ENCODE measurements at regions not wholly inside any gene's neighbourhood (a gene's known extent, or its start where the extent isn't known, plus 50 kb on each side); places are given as distances from the start of the nearest gene placed in this dataset.
"Not testable (repeated sequence)": the region's sequence is repeated elsewhere in the genome, so short reads cannot be mapped to it uniquely, and the experiment has no call there.

GRCh38 chr1:181947441-181947840 is 114.1 kb downstream of the ZNF648 start:
- no peak for DNase-seq

- peak; percentile 51 to 72 for DNase-seq
Measured at GRCh38 chr1:181936768-181937581, 124.5 kb downstream of the ZNF648 start.

GRCh38 chr1:181936269-181936668 is 125.2 kb downstream of the ZNF648 start:
- DNase-seq: no peak

- no peak for DNase-seq
Measured at GRCh38 chr1:181931873-181932272, 129.6 kb downstream of the ZNF648 start.

- no peak for DNase-seq
Measured at GRCh38 chr1:181930187-181930586, 131.3 kb downstream of the ZNF648 start.

- DNase-seq: no peak
Measured at GRCh38 chr1:181926697-181927096, 134.8 kb downstream of the ZNF648 start.

GRCh38 chr1:181924034-181924433 is 137.5 kb downstream of the ZNF648 start:
- not testable (repeated sequence) for DNase-seq

GRCh38 chr1:181919542-181919941 is 142.0 kb downstream of the ZNF648 start:
- DNase-seq: no peak

- DNase-seq: no peak
Measured at GRCh38 chr1:181918880-181919525, 142.5 kb downstream of the ZNF648 start.

- DNase-seq: no peak
Measured at GRCh38 chr1:181911715-181912114, 149.8 kb downstream of the ZNF648 start.

- no peak for DNase-seq
Measured at GRCh38 chr1:181910905-181911304, 150.6 kb downstream of the ZNF648 start.

GRCh38 chr1:181909010-181909409 is 152.5 kb downstream of the ZNF648 start:
- DNase-seq: no peak

GRCh38 chr1:181906631-181907030 is 154.9 kb downstream of the ZNF648 start:
- DNase-seq: no peak

- no peak for DNase-seq
Measured at GRCh38 chr1:181905944-181906597, 155.4 kb downstream of the ZNF648 start.

- no peak for DNase-seq
Measured at GRCh38 chr1:181898773-181899172, 162.7 kb downstream of the ZNF648 start.

GRCh38 chr1:181896824-181897223 is 164.7 kb downstream of the ZNF648 start:
- no peak for DNase-seq

GRCh38 chr1:181894439-181894859 is 167.1 kb downstream of the ZNF648 start:
- no peak for DNase-seq

- DNase-seq: no peak
Measured at GRCh38 chr1:181893937-181894336, 167.6 kb downstream of the ZNF648 start.

- not testable (repeated sequence) for DNase-seq
Measured at GRCh38 chr1:181893150-181893549, 168.4 kb downstream of the ZNF648 start.

GRCh38 chr1:181872562-181872961 is 188.9 kb downstream of the ZNF648 start:
- no peak for DNase-seq

- DNase-seq: peak in 1 of 2 experiments; percentile 25
Measured at GRCh38 chr1:181863736-181864135, 197.8 kb downstream of the ZNF648 start.

GRCh38 chr1:181863006-181863405 is 198.5 kb downstream of the ZNF648 start:
- DNase-seq: no peak

GRCh38 chr1:181858135-181858534 is 203.4 kb downstream of the ZNF648 start:
- DNase-seq: no peak

Data from NCI-H524 (cell line).